ENCODE measurements at regions not wholly inside any gene's neighbourhood (a gene's known extent, or its start where the extent isn't known, plus 50 kb on each side); places are given as distances from the start of the nearest gene placed in this dataset.

GRCh38 chr6:167547751-167548150 is 222.9 kb downstream of the TTLL2 start:
- Histone ChIP-seq H3K27ac (replicated peaks) (peak overlapping the region; percentile 73), H3K9me3 (replicated peaks) (peaks cover 5% of the 10 kb centered on the region), H3K27me3 (ENCODE audit: low read depth) (no peaks in the 10 kb centered on the region), H3K4me3 (no peak overlapping the region), H3K36me3 (no peaks in the 10 kb centered on the region), H3K4me1 (peaks cover 48% of the 10 kb centered on the region)
- TF ChIP-seq CTCF (IDR thresholded peaks at IDR 0.05; ENCODE audit: borderline replicate concordance), result no peak
- intact Hi-C loops (cut with micrococcal nuclease), result no loop called here
- no peak for DNase-seq

- no peaks in the 10 kb centered on the region for H3K27me3 ChIP-seq (ENCODE audit: low read depth)
- no peak for DNase-seq
- intact Hi-C loops (cut with micrococcal nuclease), result no loop called here
- peaks cover 5% of the 10 kb centered on the region for H3K9me3 ChIP-seq (replicated peaks)
- H3K27ac ChIP-seq (replicated peaks), result peak overlapping the region; percentile 73
- H3K4me1 ChIP-seq, result peaks cover 44% of the 10 kb centered on the region
- H3K4me3 ChIP-seq, result no peak overlapping the region
- no peak for TF ChIP-seq CTCF (IDR thresholded peaks at IDR 0.05; ENCODE audit: borderline replicate concordance)
- H3K36me3 ChIP-seq, result no peaks in the 10 kb centered on the region
Observed at GRCh38 chr6:167548451-167548850, 223.6 kb downstream of the TTLL2 start.

GRCh38 chr6:167549213-167549612 is 224.3 kb downstream of the TTLL2 start:
- Histone ChIP-seq H3K36me3 (no peaks in the 10 kb centered on the region), H3K27ac (replicated peaks) (peak overlapping the region; percentile 73), H3K4me3 (no peak overlapping the region), H3K27me3 (ENCODE audit: low read depth) (no peaks in the 10 kb centered on the region), H3K9me3 (replicated peaks) (peaks cover 5% of the 10 kb centered on the region), H3K4me1 (peaks cover 36% of the 10 kb centered on the region)
- no peak for TF ChIP-seq CTCF (IDR thresholded peaks at IDR 0.05; ENCODE audit: borderline replicate concordance)
- intact Hi-C loops (cut with micrococcal nuclease), result no loop called here
- DNase-seq, result no peak

GRCh38 chr6:167550941-167551627 is 226.2 kb downstream of the TTLL2 start:
- H3K4me3 ChIP-seq, result peak overlapping the region; percentile 29

GRCh38 chr6:167551628-167552257 is 226.9 kb downstream of the TTLL2 start:
- intact Hi-C loops (cut with micrococcal nuclease), result no loop called here
- no peaks in the 10 kb centered on the region for H3K27me3 ChIP-seq (ENCODE audit: low read depth)
- peaks cover 21% of the 10 kb centered on the region for H3K9me3 ChIP-seq (replicated peaks)
- DNase-seq, result no peak
- H3K4me1 ChIP-seq, result peaks cover 31% of the 10 kb centered on the region
- H3K4me3 ChIP-seq, result no peak overlapping the region
- TF ChIP-seq CTCF (IDR thresholded peaks at IDR 0.05; ENCODE audit: borderline replicate concordance), result no peak
- H3K36me3 ChIP-seq, result no peaks in the 10 kb centered on the region
- peak overlapping the region; percentile 86 for H3K27ac ChIP-seq (replicated peaks)

More at GRCh38 chr6:167550941-167551627, 226.2 kb downstream of the TTLL2 start:
- DNase-seq, result peak; percentile 95
- peaks cover 32% of the 10 kb centered on the region for H3K4me1 ChIP-seq
- TF ChIP-seq CTCF (IDR thresholded peaks at IDR 0.05; ENCODE audit: borderline replicate concordance), result no peak
- intact Hi-C loops (cut with micrococcal nuclease), result no loop called here
- peaks cover 20% of the 10 kb centered on the region for H3K9me3 ChIP-seq (replicated peaks)
- H3K36me3 ChIP-seq, result no peaks in the 10 kb centered on the region
- peak overlapping the region; percentile 86 for H3K27ac ChIP-seq (replicated peaks)
- H3K27me3 ChIP-seq (ENCODE audit: low read depth), result no peaks in the 10 kb centered on the region

Measured in left ventricle myocardium inferior (tissue), 1 donor.